Activated CD4-positive, alpha-beta memory T cell treated with anti-CD3 and anti-CD28 coated beads for 36 hours (primary cell): ENCODE measurements at regions not wholly inside any gene's neighbourhood (a gene's known extent, or its start where the extent isn't known, plus 50 kb on each side); places are given as distances from the start of the nearest gene placed in this dataset.

Experiments used
- CTCF ChIA-PET: fragments of 350-600 bp; sonication (Branson Sonifier 250); formaldehyde crosslinking; loops from one replicate; lab custom pipeline; 2021; ENCODE audit warnings: antibody characterized with exemption, inconsistent platforms; lab: Charles Lee
- POLR2A ChIA-PET: fragments of 350-600 bp; sonication (Branson Sonifier 250); formaldehyde crosslinking; loops from one replicate; lab custom pipeline; 2021; ENCODE audit warnings: antibody characterized with exemption; lab: Charles Lee
- DNase-seq: peaks from one replicate; pipeline ENCODE4 v3.0.0-alpha.2; 2020
- H3K27ac Mint-ChIP-seq: one replicate; pipeline ENCODE4 v1.8.0; 2021; ENCODE audit warnings: mixed read lengths
- H3K27me3 Mint-ChIP-seq: one replicate; pipeline ENCODE4 v1.8.0; 2021; ENCODE audit warnings: mixed read lengths
- H3K36me3 Mint-ChIP-seq: one replicate; pipeline ENCODE4 v1.8.0; 2021; ENCODE audit warnings: mixed read lengths
- H3K4me1 Mint-ChIP-seq: one replicate; pipeline ENCODE4 v1.8.0; 2021; ENCODE audit warnings: low read depth, mixed read lengths
- H3K4me3 Mint-ChIP-seq: one replicate; pipeline ENCODE4 v1.8.0; 2021; ENCODE audit warnings: mild to moderate bottlenecking, mixed read lengths
- H3K9me3 Mint-ChIP-seq: one replicate; pipeline ENCODE4 v1.8.0; 2021; ENCODE audit warnings: mixed read lengths
- intact Hi-C: fragments of 100-400 bp; cut with micrococcal nuclease; formaldehyde crosslinking; loops from one replicate; pipeline ENCODE4 v1.15.1; 2023

DNA sequence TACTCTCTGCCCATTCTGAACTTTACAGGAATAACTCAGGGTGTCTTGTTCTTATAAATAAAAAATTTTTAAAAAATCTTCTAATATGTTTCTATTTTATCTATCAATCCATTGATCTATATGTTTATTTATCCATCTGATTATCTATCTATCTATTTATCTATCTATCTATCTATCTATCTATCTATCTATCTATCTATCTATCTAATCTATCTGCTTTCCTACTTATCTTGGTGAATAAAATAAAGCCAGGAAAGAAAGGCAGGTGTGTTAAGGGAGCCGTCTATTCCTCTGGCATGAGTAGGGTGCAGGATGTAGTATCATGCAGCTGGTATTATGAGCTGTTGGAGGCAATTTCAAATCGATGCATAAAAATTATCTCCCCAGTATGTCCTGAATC is 153.0 kb downstream of the FOXA2 start:
- H3K27ac Mint-ChIP-seq: no peak overlapping the region
- no peaks in the 10 kb centered on the region for H3K36me3 Mint-ChIP-seq
- no peak for DNase-seq
- ChIA-PET POLR2A (no interaction called here), CTCF (no interaction called here)
- no peak overlapping the region for H3K4me3 Mint-ChIP-seq
- intact Hi-C loops: no loop called here
- no peaks in the 10 kb centered on the region for H3K9me3 Mint-ChIP-seq
- H3K4me1 Mint-ChIP-seq: no peaks in the 10 kb centered on the region
- no peaks in the 10 kb centered on the region for H3K27me3 Mint-ChIP-seq

DNA sequence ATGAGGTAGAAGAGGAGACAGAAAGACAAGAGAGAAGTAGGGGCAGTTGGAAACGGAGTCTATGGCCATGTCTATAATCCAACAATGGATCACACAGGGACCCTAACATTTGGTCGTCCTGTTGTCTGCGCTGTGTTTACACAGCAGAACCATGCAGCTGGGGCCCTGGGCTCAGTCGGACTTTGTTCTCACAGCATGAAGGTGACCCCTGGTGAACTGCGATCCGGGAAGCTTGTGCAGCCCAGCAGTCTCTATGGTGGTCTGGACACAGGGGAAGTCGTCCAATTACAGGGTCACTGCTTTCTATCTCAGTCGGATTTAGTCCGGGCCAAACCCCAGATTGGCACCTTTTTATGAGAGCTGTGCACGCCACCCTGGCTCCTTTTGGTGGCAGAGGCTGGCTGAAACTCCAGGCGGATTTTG is 153.6 kb downstream of the FOXA2 start:
- H3K4me1 Mint-ChIP-seq: no peaks in the 10 kb centered on the region
- no peak overlapping the region for H3K4me3 Mint-ChIP-seq
- H3K27ac Mint-ChIP-seq: no peak overlapping the region
- H3K9me3 Mint-ChIP-seq: peaks cover 3% of the 10 kb centered on the region
- intact Hi-C loops: no loop called here
- no peaks in the 10 kb centered on the region for H3K36me3 Mint-ChIP-seq
- no peaks in the 10 kb centered on the region for H3K27me3 Mint-ChIP-seq
- ChIA-PET POLR2A (no interaction called here), CTCF (no interaction called here)
- DNase-seq: no peak

DNA sequence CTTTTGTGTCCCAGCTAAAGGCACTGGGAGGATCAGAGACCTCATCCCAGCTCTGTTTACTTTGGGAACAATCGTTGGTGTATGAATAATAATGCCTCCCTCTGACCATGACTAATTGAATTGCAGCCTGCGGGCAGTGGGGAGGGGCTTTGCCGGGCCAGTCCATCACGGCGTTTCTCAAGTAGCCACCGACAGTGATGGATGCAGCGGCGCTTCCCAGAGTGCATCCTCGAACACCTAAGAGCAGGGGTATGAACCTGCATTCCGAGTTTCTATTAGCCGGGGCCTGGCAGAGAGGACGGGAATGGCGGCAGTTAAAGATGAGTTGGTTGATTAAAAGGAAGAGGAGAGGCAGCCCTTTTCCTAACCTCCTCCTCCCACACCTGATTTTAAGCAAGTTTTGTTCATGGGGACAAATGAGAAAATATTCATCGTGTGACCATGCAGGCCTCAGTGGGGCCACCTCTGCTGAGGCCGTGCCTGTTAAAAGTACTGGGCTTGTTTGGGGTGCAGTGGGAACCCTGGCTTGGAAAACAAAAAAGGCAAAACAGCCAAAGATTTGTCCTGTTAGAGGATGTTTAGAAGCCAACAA is 154.1 kb downstream of the FOXA2 start:
- Mint-ChIP-seq H3K27ac (no peak overlapping the region), H3K4me3 (no peak overlapping the region), H3K27me3 (no peaks in the 10 kb centered on the region), H3K4me1 (no peaks in the 10 kb centered on the region), H3K36me3 (no peaks in the 10 kb centered on the region), H3K9me3 (peaks cover 3% of the 10 kb centered on the region)
- no peak for DNase-seq
- ChIA-PET POLR2A (no interaction called here), CTCF (no interaction called here)
- intact Hi-C loops: no loop called here

DNA sequence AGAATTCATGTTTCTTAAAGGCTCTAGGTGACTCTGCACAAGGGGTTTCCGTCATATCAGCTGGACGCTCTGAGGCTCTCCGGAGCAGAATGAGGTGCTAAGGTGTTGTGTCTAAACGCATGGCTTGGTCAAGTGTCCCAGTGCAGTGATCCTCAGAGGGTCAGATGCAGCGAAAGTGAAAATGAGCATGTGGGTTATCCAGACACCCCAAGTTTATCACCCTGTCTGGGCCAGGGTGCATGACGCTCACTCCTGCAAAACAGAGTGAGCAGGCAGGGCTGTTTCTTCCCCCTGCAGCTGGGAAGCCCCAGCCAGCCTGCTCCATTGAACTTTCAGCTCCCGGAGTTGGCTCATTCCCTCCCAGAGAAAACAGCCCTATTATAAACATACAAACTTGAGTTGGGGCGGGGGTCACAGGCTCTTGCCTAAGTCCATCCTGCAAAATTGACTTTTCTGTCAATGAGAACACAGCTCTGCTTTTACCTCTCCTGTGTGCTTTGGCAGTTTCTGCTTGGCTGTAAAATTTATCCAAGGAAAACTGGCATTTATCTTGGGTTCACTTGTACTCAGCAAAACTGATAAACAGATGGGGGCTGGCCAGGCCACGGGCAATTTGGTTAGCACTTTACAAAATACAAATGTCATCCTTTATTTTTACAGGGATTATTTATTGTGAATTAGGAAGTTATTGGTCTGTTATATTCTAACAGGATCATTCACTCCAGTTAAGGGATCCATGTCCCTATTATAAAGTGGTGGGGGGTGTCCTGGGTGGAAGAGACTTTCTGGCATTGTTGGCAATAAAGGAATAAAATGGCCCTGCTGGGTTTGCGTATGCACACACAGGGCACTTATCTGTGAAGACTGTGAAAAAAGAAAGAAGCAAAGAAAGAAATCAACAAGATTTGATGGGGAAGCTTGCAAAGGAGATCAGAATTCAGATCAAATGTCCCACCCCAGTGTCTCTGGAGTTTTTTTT is 154.9 kb downstream of the FOXA2 start:
- Mint-ChIP-seq H3K27ac (no peak overlapping the region), H3K27me3 (no peaks in the 10 kb centered on the region), H3K4me1 (no peaks in the 10 kb centered on the region), H3K36me3 (no peaks in the 10 kb centered on the region), H3K4me3 (no peak overlapping the region), H3K9me3 (peaks cover 3% of the 10 kb centered on the region)
- no peak for DNase-seq
- ChIA-PET CTCF (no interaction called here), POLR2A (no interaction called here)
- intact Hi-C loops: no loop called here

DNA sequence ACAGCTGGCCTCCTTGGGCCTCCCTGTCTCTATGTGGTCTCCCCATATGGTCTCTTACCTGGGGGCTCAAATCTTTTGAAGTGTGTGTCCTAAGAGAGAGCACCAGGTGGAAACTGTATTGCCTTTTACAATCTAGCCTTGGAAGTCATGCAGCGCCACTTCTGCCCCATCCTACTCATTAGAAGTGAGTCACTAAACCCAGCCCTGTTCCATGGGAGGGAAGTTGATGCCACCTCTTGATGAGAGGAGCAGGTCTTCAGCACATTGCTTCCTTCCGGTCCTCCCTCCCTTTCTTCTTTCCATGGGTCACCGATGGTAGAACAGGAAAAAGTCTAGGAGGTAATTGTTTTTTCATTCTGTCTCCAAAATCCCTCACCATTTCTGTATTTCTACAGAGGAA is 156.3 kb downstream of the FOXA2 start:
- H3K9me3 Mint-ChIP-seq: peaks cover 3% of the 10 kb centered on the region
- H3K27me3 Mint-ChIP-seq: no peaks in the 10 kb centered on the region
- CTCF ChIA-PET: no interaction called here
- intact Hi-C loops: no loop called here
- H3K27ac Mint-ChIP-seq: no peak overlapping the region
- POLR2A ChIA-PET: no interaction called here
- no peaks in the 10 kb centered on the region for H3K4me1 Mint-ChIP-seq
- H3K4me3 Mint-ChIP-seq: no peak overlapping the region
- no peak for DNase-seq
- no peaks in the 10 kb centered on the region for H3K36me3 Mint-ChIP-seq

DNA sequence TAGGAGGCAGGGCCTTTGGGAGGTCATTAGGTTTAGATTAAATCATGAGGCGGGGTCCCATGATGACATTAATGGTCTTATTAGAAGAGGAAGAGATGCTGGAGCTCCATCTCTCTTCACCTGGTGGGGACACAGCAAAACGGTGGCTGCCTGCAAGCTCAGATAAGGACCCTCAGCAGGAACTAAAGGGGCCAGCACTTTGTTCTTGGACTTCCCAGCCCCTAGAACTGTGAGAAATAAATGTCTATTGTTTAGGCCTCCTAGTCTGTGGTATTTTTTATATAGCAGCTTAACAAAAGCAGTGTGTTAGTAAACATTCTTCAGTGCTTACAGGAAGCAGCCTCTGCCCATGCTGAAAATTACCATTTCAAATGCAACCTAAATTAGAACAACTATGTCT is 157.6 kb downstream of the FOXA2 start:
- ChIA-PET POLR2A (no interaction called here), CTCF (no interaction called here)
- H3K9me3 Mint-ChIP-seq: peaks cover 5% of the 10 kb centered on the region
- H3K4me3 Mint-ChIP-seq: no peak overlapping the region
- no peak overlapping the region for H3K27ac Mint-ChIP-seq
- intact Hi-C loops: no loop called here
- H3K27me3 Mint-ChIP-seq: no peaks in the 10 kb centered on the region
- no peaks in the 10 kb centered on the region for H3K4me1 Mint-ChIP-seq
- H3K36me3 Mint-ChIP-seq: no peaks in the 10 kb centered on the region
- no peak for DNase-seq

DNA sequence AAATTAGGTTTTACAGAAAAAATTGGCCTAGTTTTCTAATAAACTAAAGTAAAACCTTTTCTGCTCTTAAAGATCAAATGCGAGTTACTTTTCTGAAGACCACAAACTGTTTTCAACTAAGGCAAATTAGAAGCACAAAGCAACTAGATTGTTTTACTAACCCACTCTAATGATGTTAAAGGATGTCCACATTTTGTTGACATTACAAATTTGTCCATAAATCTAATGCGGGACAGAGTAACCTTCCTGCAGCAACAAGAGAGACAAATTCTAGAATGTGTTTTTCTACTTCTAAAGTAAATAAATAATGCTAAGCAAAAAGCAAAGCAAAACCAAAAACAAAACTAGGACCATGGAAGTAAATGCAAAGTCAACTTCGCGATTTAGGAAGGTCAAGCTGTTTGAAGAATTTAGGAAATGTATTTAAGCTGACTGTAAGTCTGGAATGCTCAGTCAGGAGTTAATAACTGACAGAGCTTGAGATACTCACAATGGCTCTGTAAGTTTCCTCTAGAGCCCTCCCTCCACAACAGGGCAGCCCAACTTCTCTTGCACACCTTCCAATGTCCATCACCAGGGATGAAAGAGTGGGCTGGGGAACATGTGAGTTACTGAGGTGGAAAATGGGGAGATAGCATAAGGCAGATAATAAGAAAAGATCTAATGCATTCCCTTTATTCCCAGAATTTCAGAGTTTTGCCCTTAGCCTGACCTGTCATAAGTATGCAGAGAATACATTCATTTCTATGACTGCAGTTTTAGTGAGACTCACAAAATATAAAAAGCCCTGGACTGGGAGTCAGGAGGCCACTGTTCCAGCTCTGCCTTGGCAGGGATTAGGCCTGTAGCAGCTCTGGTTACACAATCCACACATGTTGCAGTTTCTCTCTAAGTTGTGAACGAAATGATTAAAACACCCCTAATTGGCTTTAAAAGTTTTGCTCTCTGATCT is 158.8 kb downstream of the FOXA2 start:
- DNase-seq: no peak
- intact Hi-C loops: no loop called here
- Mint-ChIP-seq H3K27me3 (no peaks in the 10 kb centered on the region), H3K4me3 (no peak overlapping the region), H3K36me3 (no peaks in the 10 kb centered on the region), H3K4me1 (no peaks in the 10 kb centered on the region), H3K9me3 (peaks cover 5% of the 10 kb centered on the region), H3K27ac (no peak overlapping the region)
- POLR2A ChIA-PET: no interaction called here
- CTCF ChIA-PET: no interaction called here

DNA sequence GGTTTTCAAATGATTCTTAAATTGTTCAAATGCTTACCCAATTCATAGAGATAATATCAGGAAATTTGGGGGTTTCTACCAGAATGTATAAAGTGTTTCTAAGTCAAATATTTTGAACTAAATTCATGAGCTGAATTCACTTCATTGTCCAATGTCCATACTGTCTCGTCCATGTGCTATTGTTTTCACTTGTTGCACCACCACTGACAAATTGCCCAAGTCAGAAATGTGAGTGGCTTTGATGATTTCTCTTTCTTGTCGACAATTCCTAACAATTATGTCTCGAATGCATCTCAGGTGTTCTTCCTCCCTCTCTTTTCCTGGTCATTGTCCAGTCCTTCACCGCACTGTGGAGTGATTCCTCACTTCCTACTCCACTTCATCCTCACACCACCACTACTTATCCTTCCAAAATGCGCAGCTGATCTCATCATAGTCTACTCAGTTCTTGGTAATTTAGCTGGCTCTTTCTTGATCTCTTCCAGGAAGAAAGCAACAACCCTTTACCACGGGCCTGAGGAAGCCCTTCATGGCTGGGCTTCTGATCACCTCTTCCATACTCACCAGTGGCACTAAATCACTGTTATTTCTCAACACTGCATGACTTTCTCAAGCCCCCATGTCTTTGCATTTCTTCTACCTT is 161.1 kb downstream of the FOXA2 start:
- CTCF ChIA-PET: no interaction called here
- peaks cover 5% of the 10 kb centered on the region for H3K9me3 Mint-ChIP-seq

DNA sequence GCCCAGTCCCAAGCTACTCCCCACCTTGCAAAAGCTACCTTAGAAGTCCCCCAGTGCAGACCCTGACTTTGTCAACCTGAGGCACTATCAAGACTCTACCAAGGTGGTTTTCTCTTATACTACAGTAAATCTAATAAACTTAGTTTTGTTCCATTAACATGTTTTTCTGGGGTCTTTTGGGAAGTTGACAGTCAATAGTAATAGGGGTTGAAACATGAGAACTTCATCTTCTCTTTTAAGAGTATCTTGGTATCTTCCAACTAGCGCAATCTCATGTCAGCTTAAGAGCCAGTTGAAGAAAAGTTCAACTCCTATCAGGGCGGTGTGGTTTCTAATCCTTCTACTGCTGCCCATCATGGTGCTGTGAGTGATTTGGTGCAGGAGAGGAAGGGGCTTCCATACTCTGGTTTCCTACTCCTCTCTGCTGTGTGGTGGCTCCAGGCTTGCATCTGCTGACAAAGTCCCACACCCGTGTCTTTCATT is 164.2 kb downstream of the FOXA2 start:
- H3K27ac Mint-ChIP-seq: no peak overlapping the region
- H3K9me3 Mint-ChIP-seq: peaks cover 4% of the 10 kb centered on the region
- H3K36me3 Mint-ChIP-seq: no peaks in the 10 kb centered on the region
- intact Hi-C loops: no loop called here
- no peak for DNase-seq
- H3K4me3 Mint-ChIP-seq: no peak overlapping the region
- H3K27me3 Mint-ChIP-seq: no peaks in the 10 kb centered on the region
- ChIA-PET CTCF (no interaction called here), POLR2A (no interaction called here)
- no peaks in the 10 kb centered on the region for H3K4me1 Mint-ChIP-seq

More for the DNA sequence above, 161.1 kb downstream of the FOXA2 start:
- Mint-ChIP-seq H3K36me3 (no peaks in the 10 kb centered on the region), H3K4me1 (no peaks in the 10 kb centered on the region), H3K4me3 (no peak overlapping the region), H3K27me3 (no peaks in the 10 kb centered on the region), H3K27ac (no peak overlapping the region)
- intact Hi-C loops: no loop called here
- POLR2A ChIA-PET: no interaction called here
- DNase-seq: no peak

DNA sequence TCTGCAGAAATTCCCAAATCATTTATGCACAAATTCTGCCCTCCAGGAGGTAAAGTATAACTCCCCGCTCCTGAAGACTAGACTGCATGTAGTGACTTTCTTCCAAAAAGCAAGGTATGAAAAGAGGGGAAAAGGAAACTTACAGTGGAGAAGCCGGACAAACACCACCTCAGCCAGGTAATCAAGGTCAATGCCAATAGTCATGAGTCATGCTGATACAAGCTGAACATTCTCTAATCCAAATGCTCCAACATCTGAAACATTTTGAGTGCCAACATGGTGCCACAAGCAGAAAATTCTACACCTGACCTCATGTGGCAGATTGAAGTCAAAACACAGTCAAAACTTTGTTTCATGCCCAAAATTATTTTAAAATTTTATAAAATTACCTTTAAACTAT is 165.6 kb downstream of the FOXA2 start:
- Mint-ChIP-seq H3K4me3 (no peak overlapping the region), H3K27me3 (no peaks in the 10 kb centered on the region), H3K36me3 (no peaks in the 10 kb centered on the region), H3K9me3 (peaks cover 4% of the 10 kb centered on the region), H3K27ac (no peak overlapping the region), H3K4me1 (no peaks in the 10 kb centered on the region)
- no peak for DNase-seq
- ChIA-PET POLR2A (no interaction called here), CTCF (no interaction called here)
- intact Hi-C loops: no loop called here

DNA sequence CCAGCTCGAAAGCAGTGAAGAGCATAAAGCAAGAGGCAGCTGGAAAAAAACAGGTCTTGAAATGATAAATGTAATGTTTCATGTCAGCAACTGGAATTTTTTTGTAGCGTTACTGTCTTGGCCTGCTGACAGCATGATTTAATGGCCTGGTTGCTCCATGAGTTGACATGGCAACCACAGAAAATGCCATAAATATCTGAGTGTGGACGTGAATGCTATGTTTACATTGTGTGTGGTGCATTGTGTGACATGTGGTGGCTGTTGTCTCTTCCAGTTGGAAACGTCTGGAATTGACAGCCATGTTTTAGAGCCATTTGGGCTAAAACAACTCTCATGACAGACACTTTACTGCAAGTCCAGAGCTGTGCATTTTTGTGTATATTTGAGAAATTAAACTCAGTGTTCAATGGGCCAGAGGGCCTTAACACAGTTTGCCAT is 170.0 kb downstream of the FOXA2 start:
- H3K36me3 Mint-ChIP-seq: no peaks in the 10 kb centered on the region
- H3K9me3 Mint-ChIP-seq: peaks cover 6% of the 10 kb centered on the region
- no peaks in the 10 kb centered on the region for H3K27me3 Mint-ChIP-seq
- DNase-seq: no peak
- H3K4me3 Mint-ChIP-seq: no peak overlapping the region
- intact Hi-C loops: no loop called here
- no peak overlapping the region for H3K27ac Mint-ChIP-seq
- POLR2A ChIA-PET: no interaction called here
- no peaks in the 10 kb centered on the region for H3K4me1 Mint-ChIP-seq
- CTCF ChIA-PET: no interaction called here
